Endothelial cell of umbilical vein (primary cell): ENCODE measurements at regions not wholly inside any gene's neighbourhood (a gene's known extent, or its start where the extent isn't known, plus 50 kb on each side); places are given as distances from the start of the nearest gene placed in this dataset.

Experiments used
- BruUV-seq: library from RNA; stranded (reverse); fragments of 400-500 nt; replicated peaks from 2 replicates; lab custom pipeline; 2021; lab: Mats Ljungman, UMichigan
- CTCF ChIA-PET: fragments of 300-600, 350-600 bp; sonication (Branson Sonifier 250); formaldehyde crosslinking; loops from one replicate; lab custom pipeline; 2021; ENCODE audit warnings: antibody characterized with exemption, inconsistent platforms; lab: Charles Lee
- POLR2A ChIA-PET: fragments of 300-600, 350-600 bp; sonication (Branson Sonifier 250); formaldehyde crosslinking; loops from one replicate; lab custom pipeline; 2021; ENCODE audit warnings: antibody characterized with exemption, inconsistent platforms; lab: Charles Lee
- DNase-seq: peaks from one replicate; pipeline ENCODE4 v3.0.0-alpha.2; 2011; ENCODE audit warnings: low read depth, low spot score
- FAIRE-seq: peaks from 2 replicates; lab custom pipeline; 2011; peaks lifted over from hg19 to GRCh38; lab: Jason Lieb, UNC
- H2AFZ ChIP-seq: 2 replicates; pipeline ENCODE4 v1.6.0; 2012; ENCODE audit warnings: low read depth, low read length, control low read depth, inconsistent platforms
- H3K27ac ChIP-seq: 2 replicates; pipeline ENCODE4 v1.5.1; 2011; ENCODE audit warnings: low read depth, mild to moderate bottlenecking, control low read depth, low read length, moderate library complexity; ENCODE audit not compliant: insufficient read depth
- H3K27me3 ChIP-seq, 2 experiments: 2 replicates each; pipeline versions ENCODE4 v1.6.0 to v1.6.1; 2011; ENCODE audit warnings: low read length in 2 of 2, mixed read lengths in 1 of 2; ENCODE audit not compliant: control insufficient read depth in 2 of 2, insufficient read depth in 2 of 2
- H3K36me3 ChIP-seq, 2 experiments: 2 replicates in 1 of 2; 3 replicates in 1 of 2; pipeline ENCODE4 v1.5.1; 2011; ENCODE audit warnings: low read length in 2 of 2, mild to moderate bottlenecking in 1 of 2, moderate library complexity in 1 of 2; ENCODE audit not compliant: control insufficient read depth in 2 of 2, insufficient read depth in 2 of 2; ENCODE audit errors: extremely low read depth in 1 of 2
- H3K4me1 ChIP-seq: 3 replicates; pipeline ENCODE4 v1.5.1; 2011; ENCODE audit warnings: mild to moderate bottlenecking, low read length; ENCODE audit not compliant: control insufficient read depth, insufficient read depth; ENCODE audit errors: extremely low read depth
- H3K4me2 ChIP-seq: 2 replicates; pipeline ENCODE4 v1.6.1; 2011; ENCODE audit warnings: low read length, control low read depth, mixed read lengths; ENCODE audit not compliant: insufficient read depth
- H3K4me3 ChIP-seq, 3 experiments: fragments of 200-600 bp in 1 of 3; sonication (generic), shearing (Covaris generic) in 1 of 3; replicated peaks in 1 of 3; 2 replicates each; pipeline ENCODE4 v1.5.1; 2011 to 2016; ENCODE audit warnings: control low read depth in 3 of 3, low read length in 3 of 3, mild to moderate bottlenecking in 2 of 3, inconsistent platforms in 1 of 3, low read depth in 1 of 3, moderate library complexity in 1 of 3; ENCODE audit not compliant: insufficient read depth in 1 of 3
- H3K79me2 ChIP-seq: 2 replicates; pipeline ENCODE4 v1.6.0; 2012; ENCODE audit warnings: low read length, inconsistent platforms; ENCODE audit not compliant: control insufficient read depth, insufficient read depth
- H3K9ac ChIP-seq: replicated peaks from 2 replicates; pipeline ENCODE3; 2011; ENCODE audit warnings: low read length, control low read depth; ENCODE audit not compliant: insufficient read depth; ENCODE audit errors: extremely low read depth
- H3K9me1 ChIP-seq: replicated peaks from 3 replicates; pipeline ENCODE4 v1.6.0; 2011; ENCODE audit warnings: mild to moderate bottlenecking, low read length; ENCODE audit not compliant: control insufficient read depth, insufficient read depth; ENCODE audit errors: extremely low read depth
- H3K9me3 ChIP-seq: replicated peaks from 2 replicates; pipeline ENCODE4 v1.5.1; 2012; ENCODE audit warnings: low read length, inconsistent platforms; ENCODE audit not compliant: control insufficient read depth, insufficient read depth
- H4K20me1 ChIP-seq: replicated peaks from 2 replicates; pipeline ENCODE3; 2011; ENCODE audit warnings: mild to moderate bottlenecking, low read length; ENCODE audit not compliant: control insufficient read depth, insufficient read depth; ENCODE audit errors: extremely low read depth
- CTCF ChIP-seq, 2 donors: IDR thresholded peaks; 1 replicate in 1 of 2; 2 replicates in 1 of 2; pipeline ENCODE4 v1.5.1; 2011; ENCODE audit warnings: low read length in 2 of 2, mild to moderate bottlenecking in 2 of 2, moderate library complexity in 2 of 2, control low read depth in 1 of 2, inconsistent platforms in 1 of 2, low read depth in 1 of 2; ENCODE audit not compliant: insufficient read depth in 1 of 2; ENCODE audit errors: extremely low read depth in 1 of 2
- EZH2 ChIP-seq: IDR thresholded peaks from 2 replicates; pipeline ENCODE4 v1.6.1; 2012; ENCODE audit warnings: borderline replicate concordance, low read depth, mild to moderate bottlenecking, moderate library complexity, low read length, inconsistent platforms; ENCODE audit not compliant: severe bottlenecking
- FOS ChIP-seq: IDR thresholded peaks from 2 replicates; pipeline ENCODE4 v1.6.1; 2011; ENCODE audit warnings: mild to moderate bottlenecking, low read length, moderate library complexity, borderline replicate concordance; ENCODE audit not compliant: insufficient read depth
- GATA2 ChIP-seq: IDR thresholded peaks from 2 replicates; pipeline ENCODE4 v1.7.0; 2011; ENCODE audit warnings: low read depth, mild to moderate bottlenecking, moderate library complexity, mixed read lengths, low read length; ENCODE audit not compliant: insufficient read length, insufficient read depth
- JUN ChIP-seq: IDR thresholded peaks from 2 replicates; pipeline ENCODE4 v1.6.1; 2011; ENCODE audit warnings: borderline replicate concordance, low read depth; ENCODE audit not compliant: insufficient read length, insufficient read depth
- MAX ChIP-seq: IDR thresholded peaks from 2 replicates; pipeline ENCODE4 v1.6.1; 2011; ENCODE audit not compliant: insufficient read depth, insufficient read length
- MYC ChIP-seq: IDR thresholded peaks from one replicate; pipeline ENCODE4 v1.6.1; 2011; ENCODE audit warnings: mild to moderate bottlenecking, low read depth, low read length
- POLR2A ChIP-seq: IDR thresholded peaks from 2 replicates; pipeline ENCODE4 v1.6.1; 2012; ENCODE audit warnings: low read depth, mild to moderate bottlenecking, control low read depth, low read length
- POLR2AphosphoS5 ChIP-seq: IDR thresholded peaks from 2 replicates; pipeline ENCODE4 v1.6.1; 2012; ENCODE audit warnings: low read depth, mild to moderate bottlenecking, control low read depth, low read length, moderate library complexity; ENCODE audit not compliant: insufficient read depth
- dilution Hi-C: fragments of 300-500 bp; cut with MboI; formaldehyde crosslinking; loops from one replicate; pipeline ENCODE4 v1.15.0; 2019; ENCODE audit warnings: low sequenced_read_pairs; ENCODE audit not compliant: extremely low pct_ligation_motif_present
- intact Hi-C: fragments of 100-400 bp; cut with micrococcal nuclease; formaldehyde crosslinking; loops from one replicate; pipeline ENCODE4 v1.10.0; 2022

GRCh38 chr4:181819946-181820345 lies 423.3 kb upstream of the TENM3 start:
- no peak for DNase-seq
- Histone ChIP-seq H3K9me3 (peaks cover 5% of the 10 kb centered on the region), H3K36me3 (no peaks in the 10 kb centered on the region), H3K27me3 (no peaks in the 10 kb centered on the region), H3K79me2 (no peaks in the 10 kb centered on the region), H4K20me1 (no peaks in the 10 kb centered on the region), H2AFZ (no peak overlapping the region), H3K4me1 (no peaks in the 10 kb centered on the region), H3K9ac (no peak overlapping the region), H3K27ac (no peak overlapping the region), H3K4me2 (no peak overlapping the region), H3K4me3 (no peak overlapping the region), H3K9me1 (no peaks in the 10 kb centered on the region)
- BruUV-seq, result no TSS peak
- intact Hi-C loops (no loop called here), dilution Hi-C loops (no loop called here)
- CTCF ChIA-PET, result no interaction called here
- TF ChIP-seq FOS, result no peak
- TF ChIP-seq JUN, result no peak
- no peak for TF ChIP-seq POLR2A
- TF ChIP-seq MYC, result no peak
- TF ChIP-seq CTCF (IDR thresholded peaks at IDR 0.05; ENCODE audit: extremely low read depth in 1 of 2, insufficient read depth in 1 of 2, low read depth in 1 of 2, low read length in 2 of 2), result no peak
- TF ChIP-seq GATA2, result no peak
- TF ChIP-seq MAX, result no peak
- no peak for TF ChIP-seq POLR2AphosphoS5
- TF ChIP-seq EZH2, result no peak
- POLR2A ChIA-PET, result no interaction called here
- no peak for FAIRE-seq
